WERI-Rb-1 (cell line): ENCODE measurements at regions not wholly inside any gene's neighbourhood (a gene's known extent, or its start where the extent isn't known, plus 50 kb on each side); places are given as distances from the start of the nearest gene placed in this dataset.

Experiments
- DNase-seq: peaks from one replicate; pipeline ENCODE4 v3.0.0-alpha.2; 2020
- H3K27ac ChIP-seq: fragments of 250-450 bp; sonication (Bioruptor Pico); 2 replicates; pipeline ENCODE4 v1.5.1; 2020; ENCODE audit warnings: mild to moderate bottlenecking, moderate library complexity
- H3K27me3 ChIP-seq: fragments of 250-450 bp; sonication (Bioruptor Pico); 2 replicates; pipeline ENCODE4 v1.5.1; 2021; ENCODE audit warnings: mild to moderate bottlenecking, low read depth, moderate library complexity; ENCODE audit not compliant: insufficient read depth, severe bottlenecking
- H3K36me3 ChIP-seq: fragments of 250-450 bp; sonication (Bioruptor Pico); 2 replicates; pipeline ENCODE4 v1.5.1; 2020; ENCODE audit warnings: mild to moderate bottlenecking, moderate library complexity
- H3K4me3 ChIP-seq: 2 replicates; pipeline ENCODE4 v1.5.1; 2011; ENCODE audit warnings: low read depth, mild to moderate bottlenecking, control low read depth, low read length
- H3K9me3 ChIP-seq: fragments of 250-450 bp; sonication (Bioruptor Pico); 2 replicates; pipeline ENCODE4 v1.5.1; 2021; ENCODE audit warnings: mild to moderate bottlenecking, moderate library complexity; ENCODE audit not compliant: severe bottlenecking
- TF ChIP-seq, protein P1 (sequence below): IDR thresholded peaks from 2 replicates; pipeline ENCODE4 v1.5.1; 2011; ENCODE audit warnings: low read depth, mild to moderate bottlenecking, control low read depth, inconsistent platforms, low read length

DNA sequence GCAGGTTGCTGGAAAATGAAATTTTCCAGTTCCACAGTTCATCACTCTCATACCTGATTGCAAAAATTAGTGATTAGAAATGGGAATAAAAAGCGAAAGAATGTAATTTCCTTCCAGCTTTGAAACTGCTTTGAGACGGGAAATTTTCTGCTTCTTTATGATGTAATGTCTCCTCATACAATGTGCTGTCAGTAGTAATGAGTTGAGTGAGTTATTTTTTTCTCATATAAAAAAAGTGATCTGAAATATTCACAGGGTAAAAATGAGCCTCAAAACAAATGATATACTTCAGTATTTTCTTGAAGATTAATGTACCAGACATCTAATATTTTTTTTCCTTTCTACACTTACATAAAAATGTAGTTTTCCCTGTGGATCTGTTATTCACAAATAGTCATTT is 179.1 kb upstream of the FAT4 start:
- no peak overlapping the region for H3K27ac ChIP-seq
- H3K4me3 ChIP-seq = no peak overlapping the region
- no peaks in the 10 kb centered on the region for H3K27me3 ChIP-seq
- TF ChIP-seq, protein P1, sequence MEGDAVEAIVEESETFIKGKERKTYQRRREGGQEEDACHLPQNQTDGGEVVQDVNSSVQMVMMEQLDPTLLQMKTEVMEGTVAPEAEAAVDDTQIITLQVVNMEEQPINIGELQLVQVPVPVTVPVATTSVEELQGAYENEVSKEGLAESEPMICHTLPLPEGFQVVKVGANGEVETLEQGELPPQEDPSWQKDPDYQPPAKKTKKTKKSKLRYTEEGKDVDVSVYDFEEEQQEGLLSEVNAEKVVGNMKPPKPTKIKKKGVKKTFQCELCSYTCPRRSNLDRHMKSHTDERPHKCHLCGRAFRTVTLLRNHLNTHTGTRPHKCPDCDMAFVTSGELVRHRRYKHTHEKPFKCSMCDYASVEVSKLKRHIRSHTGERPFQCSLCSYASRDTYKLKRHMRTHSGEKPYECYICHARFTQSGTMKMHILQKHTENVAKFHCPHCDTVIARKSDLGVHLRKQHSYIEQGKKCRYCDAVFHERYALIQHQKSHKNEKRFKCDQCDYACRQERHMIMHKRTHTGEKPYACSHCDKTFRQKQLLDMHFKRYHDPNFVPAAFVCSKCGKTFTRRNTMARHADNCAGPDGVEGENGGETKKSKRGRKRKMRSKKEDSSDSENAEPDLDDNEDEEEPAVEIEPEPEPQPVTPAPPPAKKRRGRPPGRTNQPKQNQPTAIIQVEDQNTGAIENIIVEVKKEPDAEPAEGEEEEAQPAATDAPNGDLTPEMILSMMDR = no peak
- H3K9me3 ChIP-seq = no peaks in the 10 kb centered on the region
- H3K36me3 ChIP-seq = no peaks in the 10 kb centered on the region
- DNase-seq = no peak

DNA sequence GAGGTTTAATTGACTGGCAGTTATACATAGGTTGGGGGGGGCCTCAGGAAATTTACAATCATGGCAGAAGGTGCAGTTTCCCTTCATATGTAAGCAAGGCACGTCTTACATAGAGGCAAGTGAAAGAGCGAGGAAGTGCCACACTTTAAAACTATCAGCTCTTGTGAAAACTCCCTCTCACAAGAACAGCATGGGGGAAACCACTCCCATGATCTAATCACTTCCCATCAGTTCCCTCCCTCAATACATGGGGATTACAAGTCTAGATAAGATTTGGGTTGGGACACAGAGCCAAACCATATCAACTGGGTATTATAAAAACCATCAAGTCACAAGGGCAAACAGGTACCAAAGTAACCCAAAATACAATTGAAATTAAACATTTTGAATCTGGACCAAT is 182.0 kb upstream of the FAT4 start:
- Histone ChIP-seq H3K36me3 (no peaks in the 10 kb centered on the region), H3K4me3 (no peak overlapping the region), H3K27me3 (no peaks in the 10 kb centered on the region), H3K27ac (no peak overlapping the region), H3K9me3 (no peaks in the 10 kb centered on the region)
- TF ChIP-seq, protein P1 = no peak
- no peak for DNase-seq

DNA sequence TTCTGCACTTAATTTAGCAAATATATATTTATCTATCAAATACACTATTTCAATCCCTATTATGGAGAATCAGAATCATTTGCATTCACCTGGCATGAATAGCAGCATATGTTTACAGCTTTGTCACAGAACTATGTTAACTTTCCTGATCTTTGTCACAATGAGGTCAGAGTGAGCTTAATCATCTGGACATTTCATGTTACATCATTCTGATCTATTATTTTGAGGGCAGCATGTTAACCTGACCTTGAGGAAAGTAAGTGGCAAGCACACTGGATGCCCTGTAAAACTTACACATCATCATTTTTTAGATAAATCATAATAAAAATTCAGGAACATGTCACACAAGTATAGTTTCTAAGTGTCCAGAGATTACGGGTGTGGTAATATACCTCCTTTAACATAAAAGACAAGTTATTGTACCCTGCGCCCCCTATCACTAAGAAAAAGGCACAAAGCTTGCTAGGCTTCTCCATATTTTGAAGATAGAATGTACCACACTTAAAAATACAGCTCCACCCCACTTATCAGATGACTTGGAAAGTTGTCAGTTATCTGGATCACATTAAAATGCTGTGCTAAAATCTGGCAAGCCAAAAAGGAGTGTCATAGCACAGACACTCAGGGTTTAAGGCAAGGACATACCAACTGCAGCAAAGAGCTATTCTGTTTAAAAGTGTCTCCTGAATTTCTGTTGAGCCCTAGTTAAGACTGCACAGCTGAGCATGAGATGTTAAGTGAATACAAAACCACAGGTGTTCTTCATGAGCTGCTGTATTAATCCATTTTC is 182.7 kb upstream of the FAT4 start:
- H3K36me3 ChIP-seq = no peaks in the 10 kb centered on the region
- H3K9me3 ChIP-seq = no peaks in the 10 kb centered on the region
- no peak for DNase-seq
- no peaks in the 10 kb centered on the region for H3K27me3 ChIP-seq
- no peak overlapping the region for H3K27ac ChIP-seq
- TF ChIP-seq, protein P1 = no peak
- H3K4me3 ChIP-seq = no peak overlapping the region

DNA sequence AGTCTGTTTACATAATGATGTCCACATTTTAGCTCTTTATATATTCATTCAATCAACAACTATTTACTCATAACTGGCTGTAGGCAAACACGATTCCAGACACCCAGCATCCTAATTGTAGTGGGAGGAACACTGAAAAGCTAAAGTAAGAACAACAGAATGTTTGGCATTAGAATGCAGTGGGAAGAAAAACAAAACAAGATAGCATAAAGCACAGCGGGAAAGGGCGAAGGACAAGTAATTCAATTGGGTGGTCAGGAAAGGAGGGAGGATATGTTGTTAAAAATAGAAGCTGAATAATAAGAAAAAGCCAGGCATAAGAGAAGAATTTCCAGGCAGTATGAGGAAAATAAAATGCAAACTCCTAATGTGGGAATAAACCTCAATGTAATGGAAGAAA is 189.5 kb upstream of the FAT4 start:
- Histone ChIP-seq H3K4me3 (no peak overlapping the region), H3K27ac (no peak overlapping the region), H3K27me3 (no peaks in the 10 kb centered on the region), H3K36me3 (no peaks in the 10 kb centered on the region), H3K9me3 (no peaks in the 10 kb centered on the region)
- DNase-seq = no peak
- TF ChIP-seq, protein P1 = no peak

DNA sequence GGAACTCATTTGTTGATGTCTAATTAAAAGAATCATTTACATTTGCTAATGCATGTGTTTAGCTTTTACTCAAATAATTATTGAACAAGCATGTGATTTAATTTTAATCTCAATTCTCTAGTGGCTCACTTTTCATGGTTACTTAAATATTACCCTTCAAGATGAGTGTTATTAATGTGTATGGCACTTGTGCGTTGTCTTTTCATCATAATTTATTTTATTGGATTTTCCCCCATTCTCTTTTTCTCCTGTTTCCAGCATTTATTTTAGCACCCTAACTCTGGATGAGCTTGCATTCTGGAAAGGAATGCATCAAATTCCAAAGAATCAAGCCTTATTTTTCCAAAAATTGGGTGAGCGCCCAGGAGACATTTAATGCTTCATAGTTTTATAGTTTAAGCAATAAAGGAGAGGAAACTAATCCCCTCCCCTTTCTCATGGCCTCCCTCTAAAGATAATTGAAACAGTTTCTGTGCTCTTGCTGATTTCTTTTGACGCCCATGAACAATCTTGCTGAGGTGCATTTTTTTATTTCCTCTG is 191.1 kb upstream of the FAT4 start:
- Histone ChIP-seq H3K9me3 (no peaks in the 10 kb centered on the region), H3K27me3 (no peaks in the 10 kb centered on the region), H3K4me3 (no peak overlapping the region), H3K27ac (no peak overlapping the region), H3K36me3 (no peaks in the 10 kb centered on the region)
- TF ChIP-seq, protein P1 = no peak
- no peak for DNase-seq
